ENCODE measurements at regions not wholly inside any gene's neighbourhood (a gene's known extent, or its start where the extent isn't known, plus 50 kb on each side); places are given as distances from the start of the nearest gene placed in this dataset.

GRCh38 chr18:24992491-24992890, 359.5 kb downstream of the ZNF521 start:
- DNase-seq = no peak

- no peak for DNase-seq
These were observed 358.3 kb downstream of the ZNF521 start for GRCh38 chr18:24993628-24994027.

GRCh38 chr18:24995056-24995455, 356.9 kb downstream of the ZNF521 start:
- no peak for DNase-seq

- no peak for DNase-seq
These were observed 356.2 kb downstream of the ZNF521 start for GRCh38 chr18:24995755-24996154.

- DNase-seq = no peak
These were observed 352.2 kb downstream of the ZNF521 start for GRCh38 chr18:24999650-25000267.

GRCh38 chr18:25001803-25002202, 350.2 kb downstream of the ZNF521 start:
- no peak for DNase-seq

GRCh38 chr18:25005541-25006403, 346.2 kb downstream of the ZNF521 start:
- no peak for DNase-seq

- no peak for DNase-seq
These were observed 341.2 kb downstream of the ZNF521 start for GRCh38 chr18:25010623-25011374.
